HFF-Myc (cell line): ENCODE measurements at regions not wholly inside any gene's neighbourhood (a gene's known extent, or its start where the extent isn't known, plus 50 kb on each side); places are given as distances from the start of the nearest gene placed in this dataset.

Source experiments
- DNase-seq: peaks from one replicate; pipeline ENCODE4 v3.0.0-alpha.2; 2011; ENCODE audit warnings: low read depth; ENCODE audit errors: extremely low read depth
- H3K4me3 ChIP-seq: replicated peaks from 2 replicates; pipeline ENCODE4 v1.5.1; 2011; ENCODE audit warnings: low read depth, mild to moderate bottlenecking, control low read depth, low read length
- CTCF ChIP-seq: IDR thresholded peaks from 2 replicates; pipeline ENCODE4 v1.5.1; 2012; ENCODE audit warnings: mild to moderate bottlenecking, low read depth, low read length, control low read depth; ENCODE audit errors: missing control alignments

GRCh38 chr2:158732573-158733429 lies 62.3 kb upstream of the DAPL1 start:
- no peak for TF ChIP-seq CTCF
- no peak for DNase-seq
- H3K4me3 ChIP-seq = no peak overlapping the region

GRCh38 chr2:158733430-158733755 lies 61.7 kb upstream of the DAPL1 start:
- no peak for TF ChIP-seq CTCF
- no peak for DNase-seq

GRCh38 chr2:158734442-158734841 lies 60.7 kb upstream of the DAPL1 start:
- no peak for TF ChIP-seq CTCF
- no peak overlapping the region for H3K4me3 ChIP-seq
- no peak for DNase-seq

More at GRCh38 chr2:158733430-158733755, 61.7 kb upstream of the DAPL1 start:
- H3K4me3 ChIP-seq = no peak overlapping the region

- no peak for TF ChIP-seq CTCF
- DNase-seq = no peak
- no peak overlapping the region for H3K4me3 ChIP-seq
Measured at GRCh38 chr2:158735822-158736580, 59.1 kb upstream of the DAPL1 start.

- no peak for DNase-seq
- no peak overlapping the region for H3K4me3 ChIP-seq
- TF ChIP-seq CTCF = no peak
Measured at GRCh38 chr2:158738363-158738762, 56.8 kb upstream of the DAPL1 start.

GRCh38 chr2:158740127-158740526 lies 55.0 kb upstream of the DAPL1 start:
- no peak for TF ChIP-seq CTCF
- DNase-seq = no peak

GRCh38 chr2:158740621-158741020 lies 54.5 kb upstream of the DAPL1 start:
- peak; percentile 72 for DNase-seq
- TF ChIP-seq CTCF = no peak
- H3K4me3 ChIP-seq = no peak overlapping the region

More at GRCh38 chr2:158740127-158740526, 55.0 kb upstream of the DAPL1 start:
- no peak overlapping the region for H3K4me3 ChIP-seq
